ENCODE measurements at regions not wholly inside any gene's neighbourhood (a gene's known extent, or its start where the extent isn't known, plus 50 kb on each side); places are given as distances from the start of the nearest gene placed in this dataset.
A peak's percentile ranks its signal among the peaks of the same experiment; 100 is the strongest.

GRCh38 chr2:191476901-191477300 lies 201.0 kb upstream of the NABP1 start:
- no peak for TF ChIP-seq CTCF (IDR thresholded peaks at IDR 0.05; ENCODE audit: low read depth, low read length, missing control alignments)
- DNase-seq (ENCODE audit: extremely low read depth, low read depth), result no peak
- no peak overlapping the region for H3K4me3 ChIP-seq (replicated peaks; ENCODE audit: low read depth, low read length)

DNA sequence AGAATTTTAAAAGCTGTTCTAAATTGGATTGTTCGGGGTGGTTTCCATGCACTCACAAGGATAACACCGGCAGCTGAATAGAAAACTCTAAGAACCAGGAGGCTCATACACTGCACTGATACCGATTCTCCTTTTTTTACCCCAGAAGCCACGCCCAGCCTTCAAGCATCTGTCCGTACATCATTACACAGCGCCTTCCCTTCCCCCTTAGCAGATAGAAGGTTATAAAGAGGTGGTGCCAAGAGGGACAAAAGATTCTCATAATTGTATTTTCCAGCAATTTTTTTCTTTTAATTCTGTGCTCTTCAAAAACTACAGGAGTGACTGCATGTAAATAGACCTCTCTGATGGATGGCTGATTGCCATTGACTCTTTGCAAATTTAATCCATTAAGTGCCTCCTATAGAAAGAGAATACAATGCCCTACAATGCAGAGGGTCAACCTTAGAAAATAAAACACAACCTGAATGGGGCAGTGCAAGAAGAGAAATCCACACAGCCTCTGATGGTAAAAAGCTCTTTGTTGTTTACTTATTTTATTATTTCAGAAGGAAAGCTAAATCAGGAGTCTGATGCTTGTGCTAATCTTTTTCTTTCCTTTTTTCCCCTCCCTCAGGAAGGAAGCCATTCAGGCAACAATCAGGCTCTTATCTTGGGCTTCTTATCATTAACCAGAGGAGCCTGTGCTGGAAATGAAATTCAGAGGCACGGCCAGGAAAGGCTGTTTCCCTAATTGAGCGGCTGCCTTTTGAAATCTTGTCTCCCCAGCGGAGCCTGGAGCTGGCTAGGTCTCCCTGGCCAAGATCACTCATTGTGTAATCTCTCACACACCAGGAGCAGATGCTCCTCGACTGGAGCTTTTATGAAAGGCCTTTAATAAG lies 198.9 kb upstream of the NABP1 start:
- no peak for DNase-seq (ENCODE audit: extremely low read depth, low read depth)
- no peak for TF ChIP-seq CTCF (IDR thresholded peaks at IDR 0.05; ENCODE audit: low read depth, low read length, missing control alignments)

DNA sequence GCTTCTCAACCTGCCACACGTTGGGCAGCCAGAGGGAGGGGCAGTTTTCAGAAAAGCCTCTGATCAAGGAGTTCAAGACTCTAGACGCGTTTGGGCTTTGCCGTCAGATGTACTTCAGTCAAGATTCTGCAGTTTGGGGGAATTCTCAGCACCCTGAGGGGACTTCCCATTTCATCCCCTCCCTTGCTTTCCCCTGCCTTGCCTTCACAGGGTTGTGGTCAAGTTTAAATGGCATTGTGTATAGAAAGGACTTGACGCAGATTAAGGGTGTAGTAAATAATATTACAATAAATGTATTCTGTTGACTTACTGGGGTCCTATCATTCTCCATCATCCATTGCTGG lies 198.3 kb upstream of the NABP1 start:
- no peak for TF ChIP-seq CTCF (IDR thresholded peaks at IDR 0.05; ENCODE audit: low read depth, low read length, missing control alignments)
- no peak for DNase-seq (ENCODE audit: extremely low read depth, low read depth)
- no peak overlapping the region for H3K4me3 ChIP-seq (replicated peaks; ENCODE audit: low read depth, low read length)

More for the DNA sequence above, 198.9 kb upstream of the NABP1 start:
- H3K4me3 ChIP-seq (replicated peaks; ENCODE audit: low read depth, low read length), result no peak overlapping the region

DNA sequence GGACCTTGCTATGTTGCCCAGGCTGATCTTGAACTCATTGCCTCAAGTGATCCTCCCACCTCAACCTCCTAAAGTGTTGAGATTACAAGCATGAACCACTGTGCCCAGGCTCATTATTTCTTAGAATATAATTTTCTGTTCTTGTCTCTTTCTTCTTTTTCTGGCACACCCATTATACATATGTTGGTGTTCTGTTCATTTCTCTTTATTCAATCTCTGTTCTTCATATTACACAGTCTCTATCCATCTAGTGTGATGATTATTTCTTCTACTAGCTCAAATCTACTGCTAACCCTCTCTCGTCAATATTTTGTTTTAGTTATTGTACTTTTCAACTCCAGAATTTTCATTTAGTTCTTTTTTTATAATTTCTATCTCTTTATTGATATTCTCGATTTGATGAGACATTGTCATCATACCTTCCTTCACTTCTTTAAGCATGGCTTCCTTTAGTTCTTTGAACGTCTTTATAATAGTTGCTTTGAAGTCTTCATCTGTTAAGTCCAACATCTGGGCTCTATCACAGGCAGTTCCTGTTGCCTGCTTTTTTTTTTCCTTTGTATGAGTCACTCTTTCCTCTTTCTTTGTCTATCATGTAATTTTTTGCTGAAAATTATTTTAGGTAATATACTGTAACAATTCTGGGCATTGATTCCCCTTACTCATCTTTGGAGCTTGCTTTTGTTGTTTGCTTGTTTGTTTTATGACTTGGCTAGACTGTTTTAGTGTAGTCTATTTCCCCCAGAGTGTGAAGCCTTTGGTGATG lies 196.4 kb upstream of the NABP1 start:
- DNase-seq (ENCODE audit: extremely low read depth, low read depth), result no peak
- H3K4me3 ChIP-seq (replicated peaks; ENCODE audit: low read depth, low read length), result no peak overlapping the region
- no peak for TF ChIP-seq CTCF (IDR thresholded peaks at IDR 0.05; ENCODE audit: low read depth, low read length, missing control alignments)

DNA sequence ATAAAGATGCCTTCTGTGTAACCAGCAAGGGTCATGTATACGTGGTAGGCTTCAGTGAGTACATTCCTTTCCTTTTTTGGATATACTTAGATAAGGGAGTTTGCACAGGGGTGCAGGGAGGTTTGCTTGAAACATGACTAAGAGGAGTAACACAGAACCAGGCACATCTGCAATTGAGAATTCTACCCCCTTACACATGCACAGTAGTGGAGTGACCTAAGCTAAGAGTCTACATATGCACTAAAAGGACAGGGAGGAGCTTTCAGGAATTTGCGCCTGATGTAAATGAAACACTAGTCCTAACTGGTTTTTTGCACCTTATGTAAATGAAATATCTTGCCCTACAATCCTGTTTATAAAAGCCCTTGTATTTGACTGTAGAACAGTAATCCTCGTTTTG lies 194.8 kb upstream of the NABP1 start:
- DNase-seq (ENCODE audit: extremely low read depth, low read depth), result no peak
- no peak for TF ChIP-seq CTCF (IDR thresholded peaks at IDR 0.05; ENCODE audit: low read depth, low read length, missing control alignments)
- no peak overlapping the region for H3K4me3 ChIP-seq (replicated peaks; ENCODE audit: low read depth, low read length)

DNA sequence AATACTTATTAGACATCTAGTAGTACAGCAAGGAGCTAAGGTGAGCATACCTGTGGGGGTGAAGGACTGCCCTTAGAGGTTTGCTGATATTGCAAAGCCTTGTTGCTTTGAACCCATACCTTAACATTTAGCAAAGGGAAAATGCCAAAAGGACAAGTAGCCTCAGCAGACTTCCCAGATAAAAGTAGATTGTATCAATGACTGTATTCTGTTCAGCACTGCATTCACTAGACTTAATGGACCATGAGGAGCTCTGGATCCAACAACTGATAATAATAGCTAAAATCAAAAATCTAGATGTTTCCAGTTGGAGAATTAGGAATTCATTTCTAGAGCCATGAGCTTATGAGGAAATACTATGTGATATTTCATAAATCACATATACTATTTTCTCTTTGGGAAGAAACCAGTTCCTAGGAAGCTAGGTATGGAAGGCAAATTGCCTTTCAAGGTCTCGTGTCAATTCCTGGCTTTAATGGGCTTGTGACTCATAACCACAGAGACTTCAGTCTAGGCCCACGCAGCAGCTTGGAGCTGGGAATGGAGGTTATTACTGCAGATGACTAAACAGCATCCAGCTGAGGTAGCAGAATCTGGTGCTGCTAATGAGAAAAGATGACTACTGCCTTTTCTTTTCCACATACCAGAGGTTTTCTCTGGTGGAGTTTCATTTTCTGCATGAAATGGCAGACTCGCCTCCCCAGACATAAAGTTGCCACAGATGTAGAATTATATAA lies 191.2 kb upstream of the NABP1 start:
- TF ChIP-seq CTCF (IDR thresholded peaks at IDR 0.05; ENCODE audit: low read depth, low read length, missing control alignments), result no peak
- no peak overlapping the region for H3K4me3 ChIP-seq (replicated peaks; ENCODE audit: low read depth, low read length)
- DNase-seq (ENCODE audit: extremely low read depth, low read depth), result peak; percentile 93
